Activated T-cell treated with anti-CD3 and anti-CD28 coated beads, Interleukin-2, amount 50 U/mL, for 24 hours (primary cell): ENCODE measurements at regions not wholly inside any gene's neighbourhood (a gene's known extent, or its start where the extent isn't known, plus 50 kb on each side); places are given as distances from the start of the nearest gene placed in this dataset.
A peak's percentile ranks its signal among the peaks of the same experiment; 100 is the strongest.
"Not testable (repeated sequence)": the region's sequence is repeated elsewhere in the genome, so short reads cannot be mapped to it uniquely, and the experiment has no call there.

ENCODE experiments used
- DNase-seq: peaks from one replicate; pipeline ENCODE4 v3.0.0-alpha.2; 2020
- H3K27ac Mint-ChIP-seq: 2 replicates; pipeline ENCODE4 v1.8.0; 2020; ENCODE audit warnings: mild to moderate bottlenecking, mixed read lengths
- H3K27me3 Mint-ChIP-seq: 2 replicates; pipeline ENCODE4 v1.8.0; 2020; ENCODE audit warnings: mixed read lengths
- H3K36me3 Mint-ChIP-seq: 2 replicates; pipeline ENCODE4 v1.8.0; 2020; ENCODE audit warnings: low read depth, mixed read lengths
- H3K4me1 Mint-ChIP-seq: 2 replicates; pipeline ENCODE4 v1.8.0; 2020; ENCODE audit warnings: low read depth, mixed read lengths
- H3K4me3 Mint-ChIP-seq: 2 replicates; pipeline ENCODE4 v1.8.0; 2020; ENCODE audit warnings: mild to moderate bottlenecking, moderate library complexity, mixed read lengths
- H3K9me3 Mint-ChIP-seq: 2 replicates; pipeline ENCODE4 v1.8.0; 2020; ENCODE audit warnings: mixed read lengths

- Mint-ChIP-seq H3K4me1 (peaks cover 23% of the 10 kb centered on the region), H3K9me3 (no peaks in the 10 kb centered on the region), H3K36me3 (no peaks in the 10 kb centered on the region), H3K27me3 (peaks cover 21% of the 10 kb centered on the region), H3K4me3 (peak overlapping the region; percentile 53), H3K27ac (peak overlapping the region; percentile 59)
- no peak for DNase-seq
These were observed 116.5 kb upstream of the ESR1 start for GRCh38 chr6:151690768-151691562.

- no peaks in the 10 kb centered on the region for H3K36me3 Mint-ChIP-seq
- peaks cover 23% of the 10 kb centered on the region for H3K4me1 Mint-ChIP-seq
- H3K27ac Mint-ChIP-seq = no peak overlapping the region
- DNase-seq = no peak
- H3K4me3 Mint-ChIP-seq = no peak overlapping the region
- peaks cover 20% of the 10 kb centered on the region for H3K27me3 Mint-ChIP-seq
- no peaks in the 10 kb centered on the region for H3K9me3 Mint-ChIP-seq
These were observed 115.3 kb upstream of the ESR1 start for GRCh38 chr6:151692216-151692615.

- no peak overlapping the region for H3K4me3 Mint-ChIP-seq
- H3K9me3 Mint-ChIP-seq = no peaks in the 10 kb centered on the region
- H3K27ac Mint-ChIP-seq = no peak overlapping the region
- peaks cover 19% of the 10 kb centered on the region for H3K27me3 Mint-ChIP-seq
- H3K36me3 Mint-ChIP-seq = no peaks in the 10 kb centered on the region
- DNase-seq = no peak
- H3K4me1 Mint-ChIP-seq = peaks cover 23% of the 10 kb centered on the region
These were observed 114.1 kb upstream of the ESR1 start for GRCh38 chr6:151693366-151693765.

- DNase-seq = no peak
- H3K27me3 Mint-ChIP-seq = peaks cover 26% of the 10 kb centered on the region
- H3K9me3 Mint-ChIP-seq = no peaks in the 10 kb centered on the region
- H3K4me1 Mint-ChIP-seq = peaks cover 20% of the 10 kb centered on the region
- H3K36me3 Mint-ChIP-seq = no peaks in the 10 kb centered on the region
- no peak overlapping the region for H3K27ac Mint-ChIP-seq
- no peak overlapping the region for H3K4me3 Mint-ChIP-seq
These were observed 112.3 kb upstream of the ESR1 start for GRCh38 chr6:151695156-151695555.

- Mint-ChIP-seq H3K27me3 (peaks cover 24% of the 10 kb centered on the region), H3K4me1 (peaks cover 11% of the 10 kb centered on the region)
- not testable (repeated sequence) for H3K9me3 Mint-ChIP-seq, H3K27ac Mint-ChIP-seq, DNase-seq, H3K4me3 Mint-ChIP-seq, H3K36me3 Mint-ChIP-seq
These were observed 111.2 kb upstream of the ESR1 start for GRCh38 chr6:151696302-151696701.

GRCh38 chr6:151698931-151699700 lies 108.4 kb upstream of the ESR1 start:
- Mint-ChIP-seq H3K36me3 (no peaks in the 10 kb centered on the region), H3K27me3 (peaks cover 15% of the 10 kb centered on the region), H3K27ac (no peak overlapping the region), H3K4me3 (no peak overlapping the region), H3K9me3 (no peaks in the 10 kb centered on the region), H3K4me1 (peaks cover 28% of the 10 kb centered on the region)
- no peak for DNase-seq

GRCh38 chr6:151699719-151700118 lies 107.8 kb upstream of the ESR1 start:
- Mint-ChIP-seq H3K27me3 (peaks cover 14% of the 10 kb centered on the region), H3K4me3 (no peak overlapping the region), H3K36me3 (no peaks in the 10 kb centered on the region), H3K4me1 (peaks cover 31% of the 10 kb centered on the region), H3K27ac (no peak overlapping the region), H3K9me3 (no peaks in the 10 kb centered on the region)
- no peak for DNase-seq

GRCh38 chr6:151701911-151702562 lies 105.4 kb upstream of the ESR1 start:
- Mint-ChIP-seq H3K36me3 (no peaks in the 10 kb centered on the region), H3K27me3 (peaks cover 27% of the 10 kb centered on the region), H3K27ac (peak overlapping the region; percentile 82), H3K4me3 (no peak overlapping the region), H3K9me3 (no peaks in the 10 kb centered on the region), H3K4me1 (peaks cover 34% of the 10 kb centered on the region)
- DNase-seq = no peak

- H3K27me3 Mint-ChIP-seq = peaks cover 30% of the 10 kb centered on the region
- H3K4me1 Mint-ChIP-seq = peaks cover 34% of the 10 kb centered on the region
- H3K36me3 Mint-ChIP-seq = no peaks in the 10 kb centered on the region
- H3K4me3 Mint-ChIP-seq = no peak overlapping the region
- no peak for DNase-seq
- H3K27ac Mint-ChIP-seq = peak overlapping the region; percentile 44
- H3K9me3 Mint-ChIP-seq = no peaks in the 10 kb centered on the region
These were observed 104.4 kb upstream of the ESR1 start for GRCh38 chr6:151702851-151703658.

- Mint-ChIP-seq H3K9me3 (no peaks in the 10 kb centered on the region), H3K36me3 (no peaks in the 10 kb centered on the region), H3K27me3 (peaks cover 29% of the 10 kb centered on the region), H3K27ac (peak overlapping the region; percentile 66), H3K4me1 (peaks cover 38% of the 10 kb centered on the region), H3K4me3 (no peak overlapping the region)
- no peak for DNase-seq
These were observed 103.1 kb upstream of the ESR1 start for GRCh38 chr6:151704383-151704782.

- Mint-ChIP-seq H3K4me1 (peaks cover 38% of the 10 kb centered on the region), H3K9me3 (no peaks in the 10 kb centered on the region), H3K36me3 (no peaks in the 10 kb centered on the region), H3K27ac (no peak overlapping the region), H3K27me3 (peaks cover 27% of the 10 kb centered on the region), H3K4me3 (no peak overlapping the region)
- no peak for DNase-seq
These were observed 101.3 kb upstream of the ESR1 start for GRCh38 chr6:151705993-151706733.

- H3K4me1 Mint-ChIP-seq = peaks cover 12% of the 10 kb centered on the region
- no peak overlapping the region for H3K4me3 Mint-ChIP-seq
- H3K27ac Mint-ChIP-seq = no peak overlapping the region
- H3K9me3 Mint-ChIP-seq = peaks cover 24% of the 10 kb centered on the region
- peaks cover 6% of the 10 kb centered on the region for H3K36me3 Mint-ChIP-seq
- DNase-seq = no peak
- H3K27me3 Mint-ChIP-seq = peaks cover 49% of the 10 kb centered on the region
These were observed 98.2 kb upstream of the ESR1 start for GRCh38 chr6:151709329-151709728.

GRCh38 chr6:151716526-151716932 lies 91.0 kb upstream of the ESR1 start:
- H3K4me1 Mint-ChIP-seq = peaks cover 2% of the 10 kb centered on the region
- H3K36me3 Mint-ChIP-seq = peaks cover 6% of the 10 kb centered on the region
- no peak overlapping the region for H3K4me3 Mint-ChIP-seq
- peaks cover 26% of the 10 kb centered on the region for H3K9me3 Mint-ChIP-seq
- peaks cover 29% of the 10 kb centered on the region for H3K27me3 Mint-ChIP-seq
- H3K27ac Mint-ChIP-seq = no peak overlapping the region
- no peak for DNase-seq
